K562 (cell line): ENCODE measurements at regions not wholly inside any gene's neighbourhood (a gene's known extent, or its start where the extent isn't known, plus 50 kb on each side); places are given as distances from the start of the nearest gene placed in this dataset.

ENCODE experiments used
- AFF1 ChIP-seq, 2 experiments: fragments of 450-650 bp; IDR thresholded peaks; 2 replicates each; pipeline ENCODE4 v1.6.1; 2018; ENCODE audit warnings: mild to moderate bottlenecking in 2 of 2, low read depth in 1 of 2; ENCODE audit not compliant: partially characterized antibody in 2 of 2
- NEUROD1 ChIP-seq: fragments of 150-350 bp; IDR thresholded peaks from 2 replicates; pipeline ENCODE4 v1.6.1; 2014; ENCODE audit warnings: borderline replicate concordance, low read length, low read depth; ENCODE audit not compliant: partially characterized antibody
- RBM22 ChIP-seq: fragments of 200-400 bp; formaldehyde crosslinking; IDR thresholded peaks from 2 replicates; pipeline ENCODE4 v1.6.1; 2018; ENCODE audit warnings: low read length, low read depth; ENCODE audit not compliant: poor library complexity, severe bottlenecking
- ZNF639 ChIP-seq, 2 experiments: fragments of 200-800 bp in 1 of 2; sonication (Bioruptor generic) in 1 of 2; sonication (generic) in 1 of 2; formaldehyde crosslinking in 1 of 2; IDR thresholded peaks in 1 of 2; conservative IDR thresholded peaks in 1 of 2; 2 replicates each; pipeline versions ENCODE4 v1.5.0 to v1.6.1; 2016 to 2020; ENCODE audit warnings: missing compliant biosample characterization in 1 of 2, missing genetic modification characterization in 1 of 2, missing genetic modification reagents in 1 of 2

GRCh38 chr18:68342039-68342659 is 372.8 kb downstream of the TMX3 start (continued):
- TF ChIP-seq ZNF639 (CRISPR knock-in tag; conservative IDR thresholded peaks at IDR 0.05 in 1 of 2, IDR thresholded peaks at IDR 0.05 in 1 of 2) (no peak), RBM22 (no peak), AFF1 (IDR thresholded peaks at IDR 0.05; ENCODE audit: low read depth in 1 of 2, partially characterized antibody in 2 of 2) (no peak), NEUROD1 (no peak)
- TF ChIP-seq, all 486 proteins: peak for 0
